Nephron (organoid): ENCODE measurements at regions not wholly inside any gene's neighbourhood (a gene's known extent, or its start where the extent isn't known, plus 50 kb on each side); places are given as distances from the start of the nearest gene placed in this dataset.
"Not testable (repeated sequence)": the region's sequence is repeated elsewhere in the genome, so short reads cannot be mapped to it uniquely, and the experiment has no call there.

Experiments
- H3K27ac Mint-ChIP-seq, 3 experiments: 2 replicates each; pipeline ENCODE4 v1.8.0; 2020; ENCODE audit warnings: mixed read lengths in 3 of 3, mild to moderate bottlenecking in 2 of 3, moderate library complexity in 1 of 3
- H3K27me3 Mint-ChIP-seq: 2 replicates; pipeline ENCODE4 v1.8.0; 2021; ENCODE audit warnings: low read depth, mild to moderate bottlenecking, moderate library complexity, mixed read lengths
- H3K36me3 Mint-ChIP-seq: 2 replicates; pipeline ENCODE4 v1.8.0; 2020; ENCODE audit warnings: low read depth, mixed read lengths
- H3K4me1 Mint-ChIP-seq: 2 replicates; pipeline ENCODE4 v1.8.0; 2020; ENCODE audit warnings: mixed read lengths
- H3K4me3 Mint-ChIP-seq, 3 experiments: 2 replicates each; pipeline ENCODE4 v1.8.0; 2020; ENCODE audit warnings: mild to moderate bottlenecking in 3 of 3, mixed read lengths in 3 of 3, moderate library complexity in 2 of 3
- H3K9me3 Mint-ChIP-seq: 2 replicates; pipeline ENCODE4 v1.8.0; 2020; ENCODE audit warnings: mixed read lengths
- TF ChIP-seq, protein P1 (sequence below), 3 experiments: fragments of 200-600 bp; sonication (generic); IDR thresholded peaks; one replicate each; pipeline ENCODE4 v1.5.0; 2021; ENCODE audit warnings: antibody characterized with exemption in 3 of 3; ENCODE audit not compliant: unreplicated experiment in 3 of 3

DNA sequence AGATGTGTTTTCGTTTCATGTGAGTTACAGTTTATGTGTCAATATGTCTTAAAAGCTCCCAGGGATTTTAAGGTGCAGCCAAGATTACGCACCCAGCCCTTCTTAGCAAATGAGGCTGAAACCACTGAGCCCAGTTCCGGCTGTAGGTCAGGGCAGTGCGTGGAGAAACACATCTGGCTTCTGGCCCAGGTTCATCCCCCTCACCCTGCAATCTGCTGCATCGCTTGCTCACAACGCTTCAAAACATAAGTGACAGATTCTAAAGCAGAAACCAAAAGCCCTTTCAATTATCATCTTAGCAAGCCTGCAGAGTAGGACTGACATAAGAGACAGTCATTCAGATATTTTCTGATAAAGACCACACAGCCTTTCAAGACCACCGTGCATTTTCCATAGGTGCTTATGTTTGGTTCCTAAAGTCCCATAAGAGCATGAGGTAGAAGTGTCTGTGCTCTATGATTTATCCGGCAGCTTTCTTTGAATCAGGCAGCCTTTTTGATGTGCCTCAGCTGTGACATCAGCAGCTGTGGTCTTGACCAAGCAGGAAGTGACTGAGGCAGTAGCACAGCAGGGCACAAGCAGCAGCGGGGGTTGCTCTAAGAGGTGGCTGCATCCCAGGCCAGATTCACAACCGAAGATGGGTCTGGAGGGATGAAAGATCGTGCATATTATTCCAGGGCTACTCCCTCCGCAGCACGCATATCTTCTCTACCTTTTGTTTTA is 72.1 kb upstream of the LYZL2 start:
- no peaks in the 10 kb centered on the region for H3K9me3 Mint-ChIP-seq
- TF ChIP-seq, protein P1, sequence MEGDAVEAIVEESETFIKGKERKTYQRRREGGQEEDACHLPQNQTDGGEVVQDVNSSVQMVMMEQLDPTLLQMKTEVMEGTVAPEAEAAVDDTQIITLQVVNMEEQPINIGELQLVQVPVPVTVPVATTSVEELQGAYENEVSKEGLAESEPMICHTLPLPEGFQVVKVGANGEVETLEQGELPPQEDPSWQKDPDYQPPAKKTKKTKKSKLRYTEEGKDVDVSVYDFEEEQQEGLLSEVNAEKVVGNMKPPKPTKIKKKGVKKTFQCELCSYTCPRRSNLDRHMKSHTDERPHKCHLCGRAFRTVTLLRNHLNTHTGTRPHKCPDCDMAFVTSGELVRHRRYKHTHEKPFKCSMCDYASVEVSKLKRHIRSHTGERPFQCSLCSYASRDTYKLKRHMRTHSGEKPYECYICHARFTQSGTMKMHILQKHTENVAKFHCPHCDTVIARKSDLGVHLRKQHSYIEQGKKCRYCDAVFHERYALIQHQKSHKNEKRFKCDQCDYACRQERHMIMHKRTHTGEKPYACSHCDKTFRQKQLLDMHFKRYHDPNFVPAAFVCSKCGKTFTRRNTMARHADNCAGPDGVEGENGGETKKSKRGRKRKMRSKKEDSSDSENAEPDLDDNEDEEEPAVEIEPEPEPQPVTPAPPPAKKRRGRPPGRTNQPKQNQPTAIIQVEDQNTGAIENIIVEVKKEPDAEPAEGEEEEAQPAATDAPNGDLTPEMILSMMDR (IDR thresholded peaks at IDR 0.05; ENCODE audit: unreplicated experiment in 3 of 3), result no peak
- peaks cover 48% of the 10 kb centered on the region for H3K4me1 Mint-ChIP-seq

DNA sequence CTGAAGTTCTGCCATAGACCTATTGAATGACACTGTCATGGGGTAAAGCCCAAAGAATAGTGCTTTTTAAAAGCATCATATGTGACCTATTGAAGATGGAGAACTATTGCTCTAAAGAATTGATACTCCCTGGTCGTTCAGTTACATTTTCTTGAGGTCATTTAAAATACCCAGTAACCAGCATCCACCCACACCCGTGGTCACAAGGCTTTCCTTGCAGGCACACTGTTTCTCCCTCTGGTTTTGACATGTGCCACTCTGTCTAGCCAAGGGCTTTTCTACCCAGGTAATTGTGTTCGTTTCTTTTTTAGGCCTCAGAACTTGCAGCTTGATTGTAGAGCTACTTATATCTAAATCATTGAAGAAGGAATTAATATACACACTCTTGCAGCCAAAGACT is 68.3 kb upstream of the LYZL2 start:
- Mint-ChIP-seq H3K4me3 (no peak overlapping the region), H3K36me3 (no peaks in the 10 kb centered on the region), H3K27ac (no peak overlapping the region), H3K9me3 (no peaks in the 10 kb centered on the region), H3K4me1 (peaks cover 30% of the 10 kb centered on the region), H3K27me3 (peaks cover 8% of the 10 kb centered on the region)
- TF ChIP-seq, protein P1 (IDR thresholded peaks at IDR 0.05; ENCODE audit: unreplicated experiment in 3 of 3), result no peak

More for the DNA sequence above, 72.1 kb upstream of the LYZL2 start:
- Mint-ChIP-seq H3K27me3 (peaks cover 17% of the 10 kb centered on the region), H3K4me3 (no peak overlapping the region), H3K36me3 (no peaks in the 10 kb centered on the region), H3K27ac (peak overlapping the region; percentile 42 to 76 (median 64))

DNA sequence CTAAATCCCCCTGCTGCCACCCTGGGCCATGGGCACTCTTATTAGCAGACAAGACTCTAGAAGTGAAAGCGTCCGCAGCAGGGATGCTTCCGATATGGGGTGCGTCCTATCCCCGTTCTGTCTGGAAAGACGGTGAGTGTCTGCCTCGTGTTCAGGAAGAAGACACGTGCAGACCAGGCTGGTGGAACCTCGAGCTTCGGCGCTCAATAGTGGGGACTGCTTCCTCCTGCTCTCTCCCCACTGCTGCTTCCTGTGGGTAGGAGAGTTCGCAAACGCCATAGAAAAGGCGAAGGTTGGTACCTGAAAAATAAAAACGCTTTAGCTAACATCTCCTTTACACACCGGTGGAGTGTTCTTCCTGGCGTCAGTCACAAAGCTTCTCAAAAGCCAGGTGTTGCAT is 67.7 kb upstream of the LYZL2 start:
- not testable (repeated sequence) for H3K36me3 Mint-ChIP-seq, H3K9me3 Mint-ChIP-seq, H3K27ac Mint-ChIP-seq, H3K27me3 Mint-ChIP-seq, H3K4me3 Mint-ChIP-seq
- peaks cover 25% of the 10 kb centered on the region for H3K4me1 Mint-ChIP-seq

DNA sequence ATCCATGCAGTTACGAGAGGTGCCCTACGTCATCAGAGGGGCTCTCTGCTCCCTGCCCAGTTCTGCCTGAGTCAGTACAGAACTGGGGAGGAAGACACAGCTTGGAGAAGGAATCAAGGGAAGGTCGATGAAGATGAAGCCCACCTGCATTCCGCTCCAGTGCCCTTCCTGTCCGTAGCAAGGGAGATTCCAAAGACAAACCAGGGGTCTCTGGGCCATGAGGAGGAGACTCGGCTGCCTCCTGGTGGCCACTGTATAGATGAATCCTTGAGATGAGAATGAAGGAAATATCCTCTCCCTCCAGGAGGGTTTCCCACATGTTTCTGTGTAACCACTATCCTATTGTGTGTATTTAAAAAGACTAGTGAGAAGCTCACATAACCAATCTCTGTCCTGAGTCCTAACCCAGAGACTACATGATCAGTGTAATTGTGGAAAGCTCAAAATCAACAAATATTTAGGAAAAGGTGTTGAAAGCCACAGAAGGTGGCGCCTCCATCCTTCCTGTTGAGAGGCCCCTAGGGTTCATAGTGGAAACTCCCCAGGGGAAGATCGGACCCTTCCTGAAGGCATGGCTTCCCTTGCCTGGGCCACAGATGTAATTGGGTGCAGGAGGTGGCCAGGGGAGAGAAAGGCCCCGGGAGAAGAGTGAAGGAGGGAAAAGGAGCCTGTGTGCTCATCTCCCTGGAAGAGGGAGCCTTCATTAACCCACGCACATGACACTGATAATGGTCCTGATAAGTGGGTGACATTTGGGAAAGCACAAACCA is 67.0 kb upstream of the LYZL2 start:
- peaks cover 22% of the 10 kb centered on the region for H3K4me1 Mint-ChIP-seq
- not testable (repeated sequence) for H3K27me3 Mint-ChIP-seq, H3K27ac Mint-ChIP-seq, H3K36me3 Mint-ChIP-seq, H3K9me3 Mint-ChIP-seq, H3K4me3 Mint-ChIP-seq
- TF ChIP-seq, protein P1 (IDR thresholded peaks at IDR 0.05; ENCODE audit: unreplicated experiment in 3 of 3), result peak in 1 of 3 experiments; percentile 9

DNA sequence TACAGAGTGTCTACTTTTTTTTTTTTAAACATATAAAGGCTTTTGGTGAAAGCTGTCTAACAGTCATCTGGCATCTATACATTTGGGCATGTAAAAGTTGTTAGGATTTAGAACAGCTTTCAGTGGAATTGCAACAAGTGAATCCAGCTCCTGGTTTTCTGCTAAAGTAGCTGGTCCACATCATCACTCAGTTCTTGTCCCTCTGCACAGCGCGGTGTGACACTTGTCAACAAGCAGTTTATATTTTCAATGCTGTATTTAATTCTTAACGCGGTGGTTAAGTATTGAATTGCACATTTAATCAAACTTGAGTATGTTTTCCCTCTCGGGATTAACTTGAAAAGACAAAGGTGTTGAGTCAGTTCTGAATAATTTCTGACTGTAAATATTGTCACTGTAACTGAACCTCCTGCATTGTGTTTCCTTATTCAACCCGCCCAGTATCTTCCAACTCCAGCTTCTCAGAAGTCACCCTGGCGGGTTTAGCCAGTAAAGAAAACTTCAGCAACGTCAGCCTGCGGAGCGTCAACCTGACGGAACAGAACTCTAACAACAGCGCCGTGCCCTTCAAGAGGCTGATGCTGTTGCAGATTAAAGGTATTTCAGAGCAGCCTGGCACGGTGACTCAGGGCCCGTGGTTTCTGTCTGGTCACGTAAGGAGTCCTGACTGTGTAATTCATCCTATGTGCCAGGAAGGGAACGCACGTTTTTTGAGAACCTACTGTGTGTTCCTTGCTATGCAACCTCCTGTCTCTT is 66.1 kb upstream of the LYZL2 start:
- H3K27me3 Mint-ChIP-seq, H3K9me3 Mint-ChIP-seq, H3K27ac Mint-ChIP-seq, H3K36me3 Mint-ChIP-seq, H3K4me3 Mint-ChIP-seq: not testable (repeated sequence)
- H3K4me1 Mint-ChIP-seq, result peaks cover 17% of the 10 kb centered on the region

DNA sequence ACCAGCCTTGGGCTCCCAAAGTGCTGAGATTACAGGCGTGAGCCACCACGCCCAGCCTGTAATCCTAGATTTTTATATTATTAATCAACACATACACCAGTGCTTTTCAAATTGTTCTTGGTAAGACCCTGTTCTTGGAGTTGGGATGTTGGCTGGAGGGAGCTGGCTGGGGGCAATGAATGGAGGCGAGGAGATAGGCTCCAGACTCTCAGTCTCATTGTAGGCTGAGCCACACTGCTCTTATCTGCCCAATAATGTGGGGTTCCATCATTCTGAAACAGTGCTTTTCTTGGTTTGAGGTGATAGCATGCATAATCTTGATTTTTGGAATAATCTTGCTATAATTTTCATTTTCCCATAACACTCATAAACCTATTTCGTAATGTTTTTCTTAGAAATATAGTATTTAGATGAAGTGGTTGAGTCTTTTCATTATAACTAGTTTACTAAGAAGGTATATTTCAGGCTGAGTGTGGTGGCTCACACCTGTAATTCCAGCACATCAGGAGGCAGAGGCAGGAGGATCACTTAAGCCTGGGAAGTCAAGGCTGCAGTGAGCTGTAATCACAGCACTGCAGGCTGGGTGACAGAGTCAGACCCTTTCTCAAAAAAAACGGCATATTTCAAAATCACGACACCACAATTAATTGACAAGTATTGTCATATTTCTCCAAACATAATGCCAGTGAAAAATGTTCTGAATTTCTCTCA is 65.1 kb upstream of the LYZL2 start:
- H3K27me3 Mint-ChIP-seq, result peaks cover 8% of the 10 kb centered on the region
- no peak overlapping the region for H3K27ac Mint-ChIP-seq
- no peaks in the 10 kb centered on the region for H3K36me3 Mint-ChIP-seq
- H3K4me1 Mint-ChIP-seq, result peaks cover 7% of the 10 kb centered on the region
- no peaks in the 10 kb centered on the region for H3K9me3 Mint-ChIP-seq
- no peak overlapping the region for H3K4me3 Mint-ChIP-seq
- TF ChIP-seq, protein P1 (IDR thresholded peaks at IDR 0.05; ENCODE audit: unreplicated experiment in 3 of 3), result no peak
